ENCODE measurements at regions not wholly inside any gene's neighbourhood (a gene's known extent, or its start where the extent isn't known, plus 50 kb on each side); places are given as distances from the start of the nearest gene placed in this dataset.

DNA sequence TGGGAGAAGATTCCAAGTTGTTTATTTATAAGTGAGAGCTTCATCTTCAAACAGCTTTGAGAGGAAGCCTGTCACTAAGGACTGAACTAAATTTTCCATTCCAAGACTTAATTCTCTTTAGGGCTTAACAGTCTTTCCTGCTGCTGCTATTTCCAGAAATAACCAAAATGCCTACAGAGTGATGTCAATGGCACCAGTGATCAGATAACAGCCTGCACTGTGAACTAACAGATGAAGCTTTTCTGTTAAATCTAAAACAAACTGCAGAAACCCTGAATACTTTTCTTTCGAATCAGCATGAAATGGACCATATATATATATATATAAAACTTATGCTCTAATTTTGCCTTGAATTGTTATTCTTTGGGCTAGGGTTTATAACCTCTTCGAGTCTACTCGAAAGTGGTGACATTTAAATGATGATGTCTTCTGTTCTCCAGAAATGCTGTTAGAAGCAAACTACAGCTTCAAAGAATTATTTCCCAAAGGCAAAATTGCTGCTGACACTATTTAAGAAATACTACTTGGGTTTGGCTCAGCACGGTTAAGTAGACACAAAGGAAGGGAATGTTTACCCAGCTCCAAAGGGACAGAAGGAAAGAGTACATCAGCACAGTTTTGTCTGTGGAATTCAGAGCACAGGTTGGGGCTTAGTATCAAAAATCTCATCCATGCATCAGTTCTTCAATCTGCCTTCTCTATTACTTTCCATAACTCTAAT is 238.5 kb upstream of the LRRN1 start:
- DNase-seq, result no peak

DNA sequence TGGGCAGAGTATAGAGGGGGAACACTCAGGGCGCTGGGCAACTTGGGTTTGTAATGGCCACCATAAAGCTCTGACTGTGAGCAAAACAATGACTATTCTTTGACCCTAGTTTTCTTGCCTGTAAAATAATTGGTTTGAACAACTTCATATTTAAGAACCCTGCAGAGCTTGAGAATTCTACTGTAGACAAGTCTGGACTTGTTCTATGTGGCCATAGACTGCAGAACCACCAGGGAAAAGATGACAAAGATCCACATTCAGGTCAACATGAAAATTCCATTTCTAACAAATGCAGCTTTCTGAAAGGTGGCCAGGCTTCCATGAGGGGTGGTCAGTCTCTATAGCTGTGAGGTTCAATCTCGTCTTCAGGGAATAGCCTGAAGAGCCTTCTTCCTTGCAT is 239.4 kb upstream of the LRRN1 start:
- DNase-seq, result no peak

DNA sequence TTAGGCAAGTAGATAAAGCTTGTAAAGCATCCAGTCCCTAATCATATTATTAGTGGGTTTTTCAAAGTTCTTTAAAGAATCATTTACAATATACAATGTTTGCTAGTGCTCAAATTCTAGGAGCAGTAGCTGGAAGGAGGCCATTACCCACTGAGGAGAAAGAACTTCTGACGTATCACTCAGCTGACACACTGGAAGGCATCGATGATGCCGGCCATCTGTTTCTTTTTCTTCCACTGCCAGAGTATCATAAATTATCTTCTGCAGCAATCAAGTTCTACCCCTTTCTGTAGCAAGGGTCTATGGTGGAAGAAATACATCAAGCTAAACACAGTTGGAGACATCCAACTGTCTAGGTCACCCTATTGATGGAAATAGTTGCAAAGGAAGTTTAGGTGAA is 243.2 kb upstream of the LRRN1 start:
- DNase-seq, result no peak

DNA sequence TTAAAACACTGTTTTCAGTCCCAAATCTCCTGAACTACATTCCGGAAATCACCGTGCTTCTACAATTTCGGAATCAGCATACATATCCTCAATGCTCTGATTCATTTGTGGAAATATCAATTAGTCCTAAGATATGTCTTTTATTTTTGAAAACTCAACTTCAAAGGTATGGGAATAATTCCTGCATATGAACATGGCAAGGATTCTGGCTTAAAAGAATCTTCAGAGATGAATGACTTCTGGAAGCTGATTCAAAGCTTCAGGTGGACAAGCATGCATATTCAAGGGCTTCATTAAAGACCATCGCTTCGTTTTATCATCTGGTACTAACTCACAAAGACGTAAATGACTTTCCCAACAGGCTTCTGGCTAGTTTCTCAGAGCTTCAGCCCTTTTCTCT is 246.0 kb upstream of the LRRN1 start:
- no peak for DNase-seq

DNA sequence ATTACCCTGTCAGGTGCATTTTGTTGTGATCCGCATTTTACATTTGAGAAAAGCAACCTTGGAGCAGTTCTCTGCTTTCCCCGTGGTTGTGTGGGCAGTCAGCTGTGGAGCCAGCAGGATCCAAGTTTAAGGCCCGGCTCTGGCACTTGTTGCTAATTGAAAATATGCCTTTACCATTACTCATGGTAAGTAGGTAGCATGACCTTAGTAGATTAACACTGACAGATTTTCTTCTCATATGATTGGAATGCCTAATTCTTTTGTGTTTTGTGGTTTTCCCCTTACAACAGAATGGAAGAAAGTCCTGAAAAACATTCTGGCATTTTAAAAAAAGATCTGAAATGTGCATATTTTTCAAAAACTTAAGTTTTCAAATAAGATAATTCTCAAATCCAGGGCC is 246.5 kb upstream of the LRRN1 start:
- no peak for DNase-seq

DNA sequence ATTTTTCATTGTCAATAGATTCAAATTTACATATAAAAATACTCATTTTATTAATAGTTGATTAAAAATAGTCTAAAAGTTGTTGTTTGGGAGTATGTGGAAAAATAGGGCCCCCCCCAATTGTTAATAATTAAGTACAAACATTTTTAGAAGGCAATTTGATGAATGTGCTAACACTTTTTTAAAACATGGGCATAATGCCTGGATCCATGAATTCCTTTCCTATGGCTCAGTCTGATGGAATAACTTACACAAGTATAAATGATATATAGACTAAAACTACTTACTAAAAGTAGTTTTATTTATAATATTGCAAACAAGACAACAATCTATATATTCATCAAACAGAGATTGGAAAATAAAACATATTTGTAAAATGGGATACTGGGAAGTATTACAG is 247.2 kb upstream of the LRRN1 start:
- no peak for DNase-seq

DNA sequence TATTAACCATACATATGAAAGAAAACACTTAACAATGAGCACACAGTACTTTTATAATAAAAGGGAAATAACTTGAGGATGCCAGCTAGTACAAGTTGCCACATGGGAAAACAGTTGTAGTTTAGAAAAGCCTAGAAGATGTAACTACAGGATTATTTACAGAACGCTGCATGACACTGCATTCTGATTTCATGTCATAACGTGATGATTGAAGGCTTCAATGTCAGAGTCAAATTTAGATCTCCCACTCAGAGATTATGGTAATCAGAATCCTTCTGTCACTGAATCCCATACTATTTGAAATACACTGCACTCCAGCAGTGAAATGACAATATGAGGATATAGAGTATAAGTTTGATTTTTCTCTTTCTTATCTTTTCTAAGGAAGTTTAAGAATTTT is 253.9 kb upstream of the LRRN1 start:
- no peak for DNase-seq

DNA sequence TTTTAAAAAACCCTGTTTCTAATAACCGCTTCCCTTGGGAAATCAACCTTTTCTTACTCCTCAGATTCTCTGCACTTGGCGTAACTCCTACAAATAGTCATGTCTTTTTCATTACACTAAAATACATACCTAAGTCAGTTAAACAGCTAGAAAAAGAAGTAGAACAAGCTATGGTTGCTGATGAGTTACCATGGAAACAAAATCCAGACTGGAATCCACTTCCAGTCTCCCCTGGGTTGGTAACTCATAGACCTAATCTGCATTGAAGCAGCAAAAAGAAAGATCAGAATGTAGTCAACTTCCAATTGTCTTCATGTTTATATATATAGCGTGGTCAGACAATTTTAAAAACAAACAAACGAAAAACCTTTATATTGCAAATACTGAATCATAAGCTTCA is 260.8 kb upstream of the LRRN1 start:
- no peak for DNase-seq

DNA sequence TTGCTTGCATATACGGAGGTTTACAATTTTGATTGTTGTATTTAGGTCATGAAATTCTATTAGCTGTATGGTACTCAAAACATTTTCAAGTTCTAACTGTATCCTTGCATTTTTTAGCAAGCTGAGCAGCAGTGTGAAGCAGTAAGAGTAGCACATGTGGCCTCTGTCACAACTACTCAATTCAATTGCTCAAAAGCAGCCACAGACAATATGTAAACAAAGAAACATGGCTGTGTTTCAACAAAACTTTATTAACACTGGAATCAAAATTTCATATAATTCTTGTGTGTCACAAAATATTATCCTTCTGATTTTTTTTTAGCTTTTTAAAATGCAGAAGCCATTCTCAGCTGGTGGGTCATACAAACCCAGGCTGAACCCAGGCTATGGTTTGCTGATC is 266.7 kb upstream of the LRRN1 start:
- DNase-seq, result no peak

DNA sequence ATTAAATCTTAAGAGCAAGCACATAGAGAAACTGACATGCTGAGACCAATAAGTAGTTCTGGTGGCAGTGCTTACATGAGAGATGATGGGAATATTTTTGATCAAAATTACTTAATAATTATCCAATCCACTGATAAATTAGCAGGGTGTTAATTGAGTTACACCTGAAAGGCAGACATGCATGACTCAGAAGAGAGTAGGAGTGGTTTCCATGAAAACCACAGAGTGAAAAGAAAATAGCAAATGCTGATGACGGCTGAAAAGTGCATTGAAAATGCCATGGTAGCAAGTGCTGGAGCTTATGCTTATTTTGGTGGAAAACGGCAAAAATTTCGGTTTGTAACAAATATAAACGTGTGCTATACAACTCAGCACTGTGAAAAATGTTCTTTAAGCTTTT is 267.8 kb upstream of the LRRN1 start:
- DNase-seq, result no peak

DNA sequence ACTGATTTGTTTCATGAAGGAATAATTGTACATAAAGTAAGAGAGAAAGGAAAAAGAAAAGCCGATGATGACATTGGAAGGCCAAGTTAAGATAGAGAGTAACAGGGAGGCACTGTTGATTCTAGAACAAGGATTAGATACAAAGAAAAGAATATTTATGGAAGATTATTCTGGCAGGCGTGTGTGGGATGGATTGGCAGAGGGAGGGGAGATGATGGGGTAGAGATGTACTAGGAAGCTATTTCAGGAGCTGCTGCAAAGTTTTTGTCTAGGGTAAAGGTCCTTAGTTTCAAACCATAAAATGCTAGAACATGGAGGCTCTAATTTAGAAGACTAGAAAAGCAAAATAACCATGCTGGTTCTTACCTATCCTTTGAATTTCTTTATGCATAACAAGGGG is 280.0 kb upstream of the LRRN1 start:
- DNase-seq, result no peak

DNA sequence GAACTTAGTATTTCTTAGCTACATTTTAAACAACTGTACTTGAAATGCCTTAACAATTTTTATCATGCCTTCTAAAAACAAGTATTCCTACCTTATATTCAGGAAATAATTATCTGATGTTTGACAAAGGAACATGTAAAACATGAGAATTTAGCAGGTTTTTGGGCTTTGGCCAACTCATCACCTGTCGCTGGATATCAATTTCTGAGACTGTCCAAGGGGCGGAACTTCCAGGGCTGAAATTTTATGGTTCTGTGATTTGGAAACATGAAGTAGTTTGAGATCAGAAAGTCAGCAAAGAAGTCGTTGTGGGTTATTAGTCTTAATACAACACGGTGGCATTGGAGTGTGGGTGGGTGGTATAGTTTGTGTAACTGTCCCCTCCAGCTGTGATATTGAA is 282.2 kb upstream of the LRRN1 start:
- DNase-seq, result no peak

DNA sequence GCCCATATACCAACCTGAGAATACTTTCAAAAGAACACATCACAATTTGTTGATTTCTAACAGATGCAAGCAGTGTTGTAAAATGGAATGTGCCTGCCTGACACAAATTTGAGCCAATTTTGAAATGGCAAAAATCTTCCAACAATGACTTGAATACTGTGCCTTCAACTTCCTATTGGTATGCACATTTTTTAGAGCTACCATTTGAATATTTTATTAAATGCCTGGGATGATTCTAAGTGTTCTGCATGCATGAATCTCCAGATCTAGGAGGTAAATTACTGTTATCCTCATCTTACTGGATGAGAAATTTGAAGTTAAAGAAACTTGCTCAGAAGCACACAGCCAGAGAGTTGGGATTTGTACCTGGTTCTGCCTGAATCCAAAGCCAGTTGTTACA is 282.8 kb upstream of the LRRN1 start:
- no peak for DNase-seq

DNA sequence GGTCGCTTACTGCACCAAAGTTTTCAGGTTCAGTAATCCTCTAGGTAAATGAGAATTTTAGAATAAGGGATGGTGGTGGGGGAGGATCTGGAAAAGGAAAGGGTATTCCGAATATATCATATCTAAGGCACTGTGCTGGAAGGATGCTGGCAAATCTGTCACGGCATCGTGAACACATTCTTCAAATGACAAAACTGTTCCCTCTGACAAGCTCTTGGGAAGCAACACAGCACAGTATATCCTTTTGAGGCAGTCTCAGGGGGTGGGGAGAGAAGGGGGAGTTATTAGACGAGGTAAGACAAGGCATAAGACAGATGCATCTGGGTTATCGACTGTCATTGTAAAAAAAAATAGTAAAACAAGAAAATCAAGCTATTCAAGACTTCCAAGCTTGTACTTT is 289.6 kb upstream of the LRRN1 start:
- no peak for DNase-seq

DNA sequence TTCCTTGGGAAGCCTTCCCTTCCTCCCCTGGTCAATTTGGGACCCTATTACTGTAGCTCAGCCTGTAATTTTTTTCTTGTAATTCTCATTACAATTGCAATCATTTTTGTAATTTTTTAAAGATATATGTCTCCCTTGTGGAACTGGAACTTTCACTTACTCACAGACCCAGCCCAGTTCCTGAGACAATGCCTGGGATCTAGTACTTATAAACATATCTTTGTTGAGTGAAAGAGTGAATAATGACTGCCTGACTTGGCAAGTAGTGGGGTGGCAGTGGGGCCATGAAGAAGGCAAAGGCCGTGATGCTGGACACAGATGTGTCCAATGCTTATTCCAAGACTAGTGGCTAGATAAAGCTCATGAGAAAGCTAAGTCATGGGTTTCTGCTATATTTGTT is 294.5 kb upstream of the LRRN1 start:
- DNase-seq, result no peak

DNA sequence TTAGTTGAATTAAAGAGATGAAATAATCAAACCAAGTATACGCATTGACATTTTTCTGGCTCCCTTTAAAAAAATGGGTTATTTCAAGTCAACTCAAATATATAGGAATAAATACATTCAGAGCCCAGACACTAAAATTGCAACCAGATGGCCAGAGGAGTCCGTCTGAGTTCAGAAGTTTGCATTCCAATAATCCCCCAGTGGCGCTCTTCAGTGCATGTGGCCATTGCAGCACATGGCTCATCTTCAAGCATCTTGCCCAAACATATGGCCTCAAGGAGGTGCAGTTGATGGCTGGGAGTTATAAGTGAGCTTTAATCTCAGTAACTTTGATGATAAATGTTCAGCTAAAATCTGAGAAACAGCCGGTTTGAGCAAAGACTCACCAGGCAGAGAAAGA is 295.8 kb upstream of the LRRN1 start:
- no peak for DNase-seq

DNA sequence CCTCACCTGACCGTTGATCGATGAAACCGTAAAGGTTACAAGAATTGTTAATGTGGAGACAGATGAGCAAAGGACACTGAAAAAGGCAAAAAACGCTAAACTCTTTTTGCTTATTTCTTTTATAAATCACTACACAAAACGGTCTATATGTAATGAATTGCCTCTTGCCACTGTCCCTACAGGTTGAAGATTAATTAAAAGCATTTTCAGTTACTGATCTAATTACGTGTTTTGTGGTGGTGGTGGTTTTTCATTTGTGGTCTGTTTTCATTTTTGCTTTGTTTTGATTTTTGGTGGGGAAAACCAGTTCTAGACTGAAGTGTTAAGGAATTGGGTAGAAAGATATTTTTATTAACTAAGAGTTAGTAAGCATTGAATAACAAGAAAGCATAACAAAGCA is 299.2 kb upstream of the LRRN1 start:
- DNase-seq, result no peak

DNA sequence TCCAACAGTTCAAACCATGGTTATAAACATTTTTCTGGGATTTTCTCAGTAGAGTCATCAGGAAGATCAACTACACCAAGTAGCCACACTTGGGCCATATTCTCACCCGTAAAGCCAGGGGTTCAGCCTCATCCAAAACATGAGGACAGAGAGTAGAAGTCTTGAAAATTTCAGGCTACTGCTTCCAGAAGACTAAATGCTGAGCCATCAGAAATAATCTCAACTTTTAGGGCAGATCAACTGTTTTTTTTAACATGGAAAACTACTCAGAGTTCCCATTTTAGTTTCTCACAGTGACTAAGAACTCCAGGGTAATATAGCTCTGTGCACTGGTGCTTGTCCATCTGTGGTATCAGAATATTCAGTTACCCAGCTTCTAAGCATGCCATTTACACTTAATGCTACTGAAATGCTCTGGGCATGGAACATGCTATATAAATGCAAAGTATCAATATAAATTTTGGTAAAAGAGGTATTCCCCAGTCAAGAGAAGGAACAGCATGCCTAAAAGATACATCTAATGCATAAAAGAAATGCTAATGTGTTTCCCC is 300.1 kb upstream of the LRRN1 start:
- DNase-seq, result no peak

DNA sequence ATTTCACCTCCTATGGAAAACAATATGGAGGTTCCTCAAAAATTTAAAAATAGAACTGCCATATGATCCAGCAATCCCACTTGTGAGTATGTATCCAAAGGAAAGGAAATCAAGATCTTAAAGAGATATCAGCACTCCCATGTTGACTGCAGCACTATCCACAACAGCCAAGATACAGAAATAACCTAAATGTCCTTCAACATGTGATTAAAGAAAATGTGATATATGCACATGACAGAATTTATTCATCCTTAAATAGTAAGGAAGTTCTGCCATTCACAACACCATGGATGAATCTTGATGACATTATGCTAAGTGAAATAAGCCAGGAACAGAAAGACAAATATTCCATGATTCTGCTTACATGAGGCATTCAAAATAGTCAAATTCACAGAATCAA is 303.6 kb upstream of the LRRN1 start:
- no peak for DNase-seq

DNA sequence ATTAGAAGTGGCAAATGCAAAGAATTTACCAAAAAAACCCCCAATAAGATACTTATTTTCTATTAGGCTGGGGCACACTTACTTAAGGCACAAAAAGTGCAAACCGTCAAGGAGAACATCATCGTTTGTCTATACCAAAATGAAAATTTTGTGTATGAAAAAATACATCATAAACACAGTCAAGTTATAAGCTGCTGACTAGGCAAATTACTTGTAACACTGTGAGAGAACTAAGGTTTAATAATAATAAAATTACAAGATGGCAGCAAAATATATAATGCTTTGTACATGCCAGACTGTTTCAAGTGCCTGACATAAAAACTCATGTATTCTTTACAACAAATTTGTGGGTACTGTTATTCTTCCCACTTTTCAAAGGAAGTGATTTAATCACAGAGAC is 297.2 kb upstream of the CRBN start:
- DNase-seq, result no peak

DNA sequence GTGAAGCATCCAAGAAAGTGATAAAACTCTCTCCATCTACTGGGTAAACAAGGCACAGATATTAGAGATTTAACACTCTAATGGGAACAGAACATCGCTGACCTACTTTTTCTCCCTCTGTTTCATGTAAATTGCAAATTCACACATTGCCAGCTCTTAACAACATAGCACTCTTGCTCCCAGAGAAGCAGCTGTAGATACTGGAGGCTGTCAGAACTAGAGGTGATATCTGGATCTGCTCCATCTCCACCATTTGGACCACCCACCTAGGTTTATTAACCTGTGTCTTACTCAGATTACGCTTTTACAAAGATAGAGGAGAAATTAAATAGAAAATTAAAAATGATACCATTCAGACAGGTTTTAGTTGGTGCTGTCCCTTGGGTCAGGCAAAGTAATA is 289.1 kb upstream of the CRBN start:
- no peak for DNase-seq

DNA sequence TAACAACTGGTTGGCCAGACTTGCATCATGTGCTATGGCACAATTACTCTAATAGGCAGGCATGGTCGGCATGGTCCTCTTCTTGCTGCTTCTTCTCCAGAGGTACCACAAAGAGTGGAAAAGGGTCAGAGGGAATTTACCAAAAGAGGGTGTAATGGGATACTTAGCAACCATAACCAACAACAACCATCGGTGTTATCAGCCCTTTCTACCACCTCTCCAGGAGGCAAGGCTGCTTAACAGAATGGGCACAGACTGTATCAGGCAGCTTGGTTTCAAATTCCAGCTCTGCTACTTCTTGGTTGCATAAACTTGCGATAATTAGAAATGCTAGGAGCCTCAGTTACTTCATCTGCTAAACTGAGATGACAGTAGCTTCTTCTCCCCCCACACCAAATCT is 284.6 kb upstream of the CRBN start:
- DNase-seq, result no peak

DNA sequence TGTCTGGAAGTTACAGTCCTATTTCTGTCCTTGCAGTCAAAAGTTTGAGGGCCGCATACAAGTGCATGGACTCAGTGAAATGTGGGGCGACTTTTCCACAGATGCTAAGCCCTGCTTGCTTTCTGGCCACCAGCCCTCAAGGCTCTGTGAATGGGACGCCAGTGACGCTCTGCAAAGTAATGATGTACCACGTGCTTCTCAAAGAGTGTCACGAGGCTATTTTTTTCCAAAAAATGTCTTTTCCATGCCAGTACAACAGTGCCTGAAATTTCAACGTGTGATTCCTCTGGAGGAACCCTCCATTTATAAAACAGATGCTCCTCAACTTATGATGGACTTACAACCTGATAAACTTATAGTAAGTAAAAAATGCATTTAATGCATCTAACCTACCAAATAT is 281.8 kb upstream of the CRBN start:
- DNase-seq, result no peak

DNA sequence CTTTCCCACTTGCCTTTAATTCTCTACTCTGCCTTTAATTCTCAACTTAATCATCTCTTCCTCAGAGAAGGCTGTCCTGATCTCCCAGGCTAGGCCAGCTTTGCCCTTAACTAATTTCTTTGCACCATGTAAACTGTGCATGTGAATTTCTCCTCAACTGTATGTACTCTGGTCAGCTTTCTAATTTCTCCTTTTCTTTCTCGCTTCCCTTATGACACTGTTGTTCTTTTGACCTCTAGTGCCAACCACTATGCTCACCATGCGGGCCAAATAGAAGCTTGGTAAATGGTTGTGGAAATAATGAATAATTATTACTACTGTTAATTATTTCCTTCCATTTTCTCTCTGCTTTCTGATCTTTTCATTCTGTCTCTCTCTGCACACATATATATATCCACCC is 269.0 kb upstream of the CRBN start:
- no peak for DNase-seq

DNA sequence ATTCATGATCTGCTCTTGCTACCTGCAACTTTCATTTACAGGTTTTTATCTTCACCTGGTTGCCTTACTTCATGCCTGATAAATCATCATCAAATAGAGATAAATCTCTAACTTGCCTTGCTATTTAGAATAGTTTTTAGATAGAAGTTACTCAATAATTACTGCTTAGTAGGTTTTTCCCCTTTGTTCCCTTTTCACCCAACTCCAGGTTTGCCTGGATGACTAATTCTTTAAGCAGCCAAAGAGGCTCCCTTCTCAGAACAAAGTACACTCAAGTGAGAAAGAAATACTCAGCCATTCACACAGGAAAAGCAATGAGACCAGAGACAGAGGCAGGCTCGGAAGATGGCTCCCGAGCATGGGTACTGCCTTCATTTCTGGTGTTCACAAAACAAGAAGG is 268.1 kb upstream of the CRBN start:
- DNase-seq, result no peak
